ENCODE measurements at regions not wholly inside any gene's neighbourhood (a gene's known extent, or its start where the extent isn't known, plus 50 kb on each side); places are given as distances from the start of the nearest gene placed in this dataset.

GRCh38 chr18:39365836-39366485, 1800.4 kb upstream of the CELF4 start:
- H3K27me3 ChIP-seq: no peaks in the 10 kb centered on the region
- no peaks in the 10 kb centered on the region for H3K9me3 ChIP-seq
- ATAC-seq (ENCODE audit: low FRiP score in 2 of 2): no peak
- no peaks in the 10 kb centered on the region for H3K4me1 ChIP-seq
- H3K4me3 ChIP-seq: no peak overlapping the region
- WGBS, 2 donors: 61 to 62% methylated on average over 3 of the region's 3 CpGs
- no peaks in the 10 kb centered on the region for H3K36me3 ChIP-seq
- TF ChIP-seq POLR2A (IDR thresholded peaks at IDR 0.05) (no peak), EP300 (IDR thresholded peaks at IDR 0.05) (no peak), POLR2AphosphoS5 (IDR thresholded peaks at IDR 0.05) (no peak), CTCF (IDR thresholded peaks at IDR 0.05) (no peak)
- H3K27ac ChIP-seq: no peak overlapping the region
- no peak for DNase-seq

- DNase-seq (no peak), ATAC-seq (ENCODE audit: low FRiP score in 2 of 2) (no peak)
- Histone ChIP-seq H3K4me1 (no peaks in the 10 kb centered on the region), H3K27me3 (no peaks in the 10 kb centered on the region), H3K36me3 (no peaks in the 10 kb centered on the region), H3K27ac (no peak overlapping the region), H3K9me3 (no peaks in the 10 kb centered on the region), H3K4me3 (no peak overlapping the region)
- WGBS, 2 donors: 66 to 70% methylated on average over 2 of the region's 2 CpGs
- TF ChIP-seq EP300 (IDR thresholded peaks at IDR 0.05) (no peak), CTCF (IDR thresholded peaks at IDR 0.05) (no peak), POLR2AphosphoS5 (IDR thresholded peaks at IDR 0.05) (no peak)
Measured at GRCh38 chr18:39360072-39360471, 1794.5 kb upstream of the CELF4 start.

- ATAC-seq (ENCODE audit: low FRiP score in 2 of 2): no peak
- no peaks in the 10 kb centered on the region for H3K36me3 ChIP-seq
- TF ChIP-seq POLR2AphosphoS5 (IDR thresholded peaks at IDR 0.05): no peak
- no peak for TF ChIP-seq EP300 (IDR thresholded peaks at IDR 0.05)
- no peak for TF ChIP-seq POLR2A (IDR thresholded peaks at IDR 0.05)
- no peak for TF ChIP-seq CTCF (IDR thresholded peaks at IDR 0.05)
Measured at GRCh38 chr18:39359636-39360035, 1794.0 kb upstream of the CELF4 start.

GRCh38 chr18:39350945-39351344, 1785.3 kb upstream of the CELF4 start:
- 85 to 86% methylated on average over 2 of the region's 2 CpGs for WGBS, 2 donors
- Histone ChIP-seq H3K27ac (no peak overlapping the region), H3K4me3 (no peak overlapping the region), H3K4me1 (no peaks in the 10 kb centered on the region), H3K9me3 (no peaks in the 10 kb centered on the region), H3K36me3 (no peaks in the 10 kb centered on the region), H3K27me3 (no peaks in the 10 kb centered on the region)
- TF ChIP-seq POLR2AphosphoS5 (IDR thresholded peaks at IDR 0.05) (no peak), EP300 (IDR thresholded peaks at IDR 0.05) (no peak), POLR2A (IDR thresholded peaks at IDR 0.05) (no peak), CTCF (IDR thresholded peaks at IDR 0.05) (no peak)
- ATAC-seq (ENCODE audit: low FRiP score in 2 of 2) (no peak), DNase-seq (no peak)

More at GRCh38 chr18:39359636-39360035, 1794.0 kb upstream of the CELF4 start:
- 91 to 92% methylated on average over 4 of the region's 4 CpGs for WGBS, 2 donors
- H3K27me3 ChIP-seq: no peaks in the 10 kb centered on the region
- H3K4me1 ChIP-seq: no peaks in the 10 kb centered on the region
- no peaks in the 10 kb centered on the region for H3K9me3 ChIP-seq
- no peak for DNase-seq
- H3K27ac ChIP-seq: no peak overlapping the region
- H3K4me3 ChIP-seq: no peak overlapping the region

GRCh38 chr18:39349801-39350200, 1784.2 kb upstream of the CELF4 start:
- H3K27ac ChIP-seq: no peak overlapping the region
- no peaks in the 10 kb centered on the region for H3K4me1 ChIP-seq
- 90 to 95% methylated on average over 2 of the region's 2 CpGs for WGBS, 2 donors
- no peaks in the 10 kb centered on the region for H3K9me3 ChIP-seq
- DNase-seq: no peak
- TF ChIP-seq CTCF (IDR thresholded peaks at IDR 0.05): no peak
- no peak for TF ChIP-seq POLR2A (IDR thresholded peaks at IDR 0.05)
- TF ChIP-seq EP300 (IDR thresholded peaks at IDR 0.05): no peak
- no peak for TF ChIP-seq POLR2AphosphoS5 (IDR thresholded peaks at IDR 0.05)
- no peak for ATAC-seq (ENCODE audit: low FRiP score in 2 of 2)
- H3K27me3 ChIP-seq: no peaks in the 10 kb centered on the region
- no peak overlapping the region for H3K4me3 ChIP-seq
- no peaks in the 10 kb centered on the region for H3K36me3 ChIP-seq
